WTC11 (cell line): ENCODE measurements at regions not wholly inside any gene's neighbourhood (a gene's known extent, or its start where the extent isn't known, plus 50 kb on each side); places are given as distances from the start of the nearest gene placed in this dataset.
"Not testable (repeated sequence)": the region's sequence is repeated elsewhere in the genome, so short reads cannot be mapped to it uniquely, and the experiment has no call there.

Source experiments
- E2F1 ChIP-seq: sonication (generic); formaldehyde crosslinking; IDR thresholded peaks from 2 replicates; pipeline ENCODE4 v1.8.0; 2022; ENCODE audit warnings: mild to moderate bottlenecking, missing genetic modification reagents
- FOXK1 ChIP-seq: sonication (generic); formaldehyde crosslinking; IDR thresholded peaks from 2 replicates; pipeline ENCODE4 v1.8.0; 2022; ENCODE audit warnings: mild to moderate bottlenecking, moderate library complexity, missing genetic modification reagents
- NFYB ChIP-seq: sonication (generic); formaldehyde crosslinking; conservative IDR thresholded peaks from 2 replicates; pipeline ENCODE4 v1.8.0; 2022; ENCODE audit warnings: low read depth, missing genetic modification reagents
- PREB ChIP-seq: sonication (generic); formaldehyde crosslinking; IDR thresholded peaks from 2 replicates; pipeline ENCODE4 v1.8.1; 2022; ENCODE audit warnings: mild to moderate bottlenecking, missing genetic modification reagents, moderate library complexity, borderline replicate concordance
- ZNF512 ChIP-seq: sonication (generic); formaldehyde crosslinking; IDR thresholded peaks from 2 replicates; pipeline ENCODE4 v1.8.1; 2022; ENCODE audit warnings: missing genetic modification reagents, borderline replicate concordance

- TF ChIP-seq ZNF512 (CRISPR knock-in tag); FOXK1 (CRISPR knock-in tag); NFYB; PREB (CRISPR knock-in tag); E2F1 (CRISPR knock-in tag): not testable (repeated sequence)
Observed at GRCh38 chr1:229134381-229135217, 136.3 kb upstream of the RAB4A start.
